Spleen (tissue), 7 donors: ENCODE measurements at regions not wholly inside any gene's neighbourhood (a gene's known extent, or its start where the extent isn't known, plus 50 kb on each side); places are given as distances from the start of the nearest gene placed in this dataset.

Experiments
- CTCF ChIP-seq, 11 experiments: fragments of 200-600 bp in 7 of 11; fragments of 450-650 bp in 4 of 11; sonication (generic) in 4 of 11; IDR thresholded peaks in 8 of 11; conservative IDR thresholded peaks in 3 of 11; 1 replicate in 7 of 11; 2 replicates in 4 of 11; pipeline versions ENCODE4 v1.4.0 to v1.8.0; 2016 to 2021; ENCODE audit warnings: antibody characterized with exemption in 11 of 11, inconsistent platforms in 4 of 11, mild to moderate bottlenecking in 1 of 11
- POLR2A ChIP-seq, 3 donors: fragments of 450-650 bp; IDR thresholded peaks; one replicate each; pipeline ENCODE4 v1.5.1; 2017; ENCODE audit warnings: antibody characterized with exemption in 3 of 3, mild to moderate bottlenecking in 1 of 3
- donor health status: DM: no; HTN: no; CAD: no; lungs with moderate emphysema.
- donor health status: DM: no; HTN: no; CAD: no.
- donor health status: DM: no; HTN: no; CAD: no.

- no peak for TF ChIP-seq POLR2A (IDR thresholded peaks at IDR 0.05)
- no peak for TF ChIP-seq CTCF (IDR thresholded peaks at IDR 0.05 in 8 of 11, conservative IDR thresholded peaks at IDR 0.05 in 3 of 11)
Measured at GRCh38 chr9:79246170-79246569, 325.6 kb upstream of the TLE4 start.
